Sigmoid colon (tissue), 6 donors: ENCODE measurements at regions not wholly inside any gene's neighbourhood (a gene's known extent, or its start where the extent isn't known, plus 50 kb on each side); places are given as distances from the start of the nearest gene placed in this dataset.

Source experiments
- DNase-seq: peaks from one replicate; pipeline ENCODE4 v3.0.0-alpha.2; 2019
- H3K27ac ChIP-seq, 4 donors: fragments of 200-600 bp; sonication (generic); one replicate each; pipeline ENCODE4 v1.5.1; 2016 to 2019; ENCODE audit warnings: mild to moderate bottlenecking in 1 of 4
- H3K27me3 ChIP-seq, 3 donors: fragments of 200-600 bp; sonication (generic); one replicate each; pipeline ENCODE4 v1.5.1; 2019; ENCODE audit warnings: mild to moderate bottlenecking in 1 of 3
- H3K36me3 ChIP-seq, 4 donors: fragments of 200-600 bp; sonication (generic); one replicate each; pipeline ENCODE4 v1.5.1; 2016 to 2019
- H3K4me1 ChIP-seq, 4 donors: fragments of 200-600 bp; sonication (generic); one replicate each; pipeline ENCODE4 v1.5.1; 2017 to 2019
- H3K4me3 ChIP-seq, 4 donors: fragments of 200-600 bp; sonication (generic); one replicate each; pipeline ENCODE4 v1.5.1; 2017 to 2019; ENCODE audit warnings: mild to moderate bottlenecking in 2 of 4, moderate library complexity in 1 of 4
- H3K9me3 ChIP-seq, 4 donors: fragments of 200-600 bp in 3 of 4; sonication (generic) in 3 of 4; one replicate each; pipeline versions ENCODE4 v1.5.1 to v1.6.1; 2013 to 2019
- EP300 ChIP-seq, 4 donors: sonication (generic); formaldehyde crosslinking; IDR thresholded peaks; one replicate each; pipeline ENCODE4 v1.6.1; 2017; ENCODE audit warnings: antibody characterized with exemption in 4 of 4
- POLR2A ChIP-seq, 2 donors: fragments of 450-650 bp; IDR thresholded peaks; one replicate each; pipeline ENCODE4 v1.6.1; 2016; ENCODE audit warnings: antibody characterized with exemption in 2 of 2, mild to moderate bottlenecking in 2 of 2, moderate library complexity in 2 of 2
- POLR2AphosphoS5 ChIP-seq, 4 donors: sonication (generic); formaldehyde crosslinking; IDR thresholded peaks; one replicate each; pipeline ENCODE4 v1.6.1; 2017; ENCODE audit warnings: antibody characterized with exemption in 4 of 4
- WGBS, 2 donors: extraction: QIAGEN DNeasy Blood & Tissue Kit; methylation state at CpG; one replicate each; pipeline ENCODE4 v1.1.7; 2013; 5-methylcytosine and 5-hydroxymethylcytosine counted together
- intact Hi-C: fragments of 100-400 bp; cut with DNase I; formaldehyde crosslinking; loops from one replicate; pipeline ENCODE4 v1.15.1; 2023
- TF ChIP-seq, protein P1 (sequence below), 4 experiments: fragments of 450-650 bp in 3 of 4; fragments of 200-600 bp in 1 of 4; IDR thresholded peaks; one replicate each; pipeline ENCODE4 v1.5.1; 2016 to 2019; ENCODE audit warnings: antibody characterized with exemption in 4 of 4, mild to moderate bottlenecking in 3 of 4, moderate library complexity in 2 of 4
- donor health status: healthy with polysubstance abuse.
- donor health status: healthy.

DNA sequence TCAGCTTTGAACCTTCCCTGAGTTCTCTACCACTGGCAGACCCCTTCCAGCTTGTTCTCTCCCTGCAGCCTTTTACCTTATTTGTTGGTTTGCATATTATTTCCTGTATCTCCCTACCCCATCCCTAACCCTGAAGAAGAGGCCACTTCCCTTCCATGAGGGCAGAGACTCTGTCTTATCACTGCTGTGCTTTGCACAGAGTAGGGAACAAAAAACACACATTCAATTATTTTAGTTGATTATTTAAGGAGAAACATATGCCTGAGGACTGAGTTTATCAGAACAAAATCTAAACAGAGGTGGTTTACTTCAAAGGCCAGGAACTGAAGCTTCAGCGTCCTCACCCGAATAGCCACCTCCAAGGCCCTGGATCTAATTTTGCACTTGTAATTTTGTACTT is 111.7 kb upstream of the RFLNA start:
- no peaks in the 10 kb centered on the region for H3K27me3 ChIP-seq
- DNase-seq = no peak
- H3K9me3 ChIP-seq = no peaks in the 10 kb centered on the region
- no peaks in the 10 kb centered on the region for H3K36me3 ChIP-seq
- intact Hi-C loops = no loop called here
- no peak overlapping the region for H3K4me3 ChIP-seq
- WGBS, 2 donors = 67 to 77% methylated on average over 2 of the region's 2 CpGs
- H3K4me1 ChIP-seq = peaks cover 0 to 4% (median under 1%) of the 10 kb centered on the region in 4 donors
- TF ChIP-seq, protein P1, sequence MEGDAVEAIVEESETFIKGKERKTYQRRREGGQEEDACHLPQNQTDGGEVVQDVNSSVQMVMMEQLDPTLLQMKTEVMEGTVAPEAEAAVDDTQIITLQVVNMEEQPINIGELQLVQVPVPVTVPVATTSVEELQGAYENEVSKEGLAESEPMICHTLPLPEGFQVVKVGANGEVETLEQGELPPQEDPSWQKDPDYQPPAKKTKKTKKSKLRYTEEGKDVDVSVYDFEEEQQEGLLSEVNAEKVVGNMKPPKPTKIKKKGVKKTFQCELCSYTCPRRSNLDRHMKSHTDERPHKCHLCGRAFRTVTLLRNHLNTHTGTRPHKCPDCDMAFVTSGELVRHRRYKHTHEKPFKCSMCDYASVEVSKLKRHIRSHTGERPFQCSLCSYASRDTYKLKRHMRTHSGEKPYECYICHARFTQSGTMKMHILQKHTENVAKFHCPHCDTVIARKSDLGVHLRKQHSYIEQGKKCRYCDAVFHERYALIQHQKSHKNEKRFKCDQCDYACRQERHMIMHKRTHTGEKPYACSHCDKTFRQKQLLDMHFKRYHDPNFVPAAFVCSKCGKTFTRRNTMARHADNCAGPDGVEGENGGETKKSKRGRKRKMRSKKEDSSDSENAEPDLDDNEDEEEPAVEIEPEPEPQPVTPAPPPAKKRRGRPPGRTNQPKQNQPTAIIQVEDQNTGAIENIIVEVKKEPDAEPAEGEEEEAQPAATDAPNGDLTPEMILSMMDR (IDR thresholded peaks at IDR 0.05) = no peak
- no peak for TF ChIP-seq EP300 (IDR thresholded peaks at IDR 0.05)
- TF ChIP-seq POLR2A (IDR thresholded peaks at IDR 0.05) = no peak
- TF ChIP-seq POLR2AphosphoS5 (IDR thresholded peaks at IDR 0.05) = no peak
- H3K27ac ChIP-seq = no peak overlapping the region

DNA sequence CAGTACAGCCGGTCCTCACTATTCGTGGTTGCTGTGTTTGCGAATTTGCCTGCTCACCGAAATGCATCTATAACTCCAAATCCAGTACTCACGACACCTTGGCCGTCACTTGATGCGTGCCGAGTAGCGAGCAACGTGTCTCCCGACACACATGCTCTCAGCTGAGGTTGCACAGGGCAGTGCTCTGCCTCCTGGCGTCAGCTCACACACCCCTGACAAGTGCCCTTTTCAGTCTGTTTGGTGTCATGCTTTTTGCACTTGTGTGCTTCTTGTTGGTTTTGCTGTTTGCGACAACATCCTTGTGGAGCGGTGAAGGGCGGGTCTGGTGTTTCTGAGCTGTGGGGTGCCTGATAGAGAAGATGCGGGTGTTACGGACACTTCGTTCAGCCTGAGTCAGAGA is 110.4 kb upstream of the RFLNA start:
- Histone ChIP-seq H3K36me3 (no peaks in the 10 kb centered on the region), H3K27me3 (no peaks in the 10 kb centered on the region), H3K4me3 (no peak overlapping the region), H3K27ac (no peak overlapping the region), H3K4me1 (peaks cover 0 to 13% (median 6%) of the 10 kb centered on the region in 4 donors), H3K9me3 (no peaks in the 10 kb centered on the region)
- TF ChIP-seq, protein P1 (IDR thresholded peaks at IDR 0.05) = no peak
- TF ChIP-seq POLR2AphosphoS5 (IDR thresholded peaks at IDR 0.05) = no peak
- no peak for TF ChIP-seq EP300 (IDR thresholded peaks at IDR 0.05)
- TF ChIP-seq POLR2A (IDR thresholded peaks at IDR 0.05) = no peak
- 92 to 94% methylated on average over 18 of the region's 18 CpGs for WGBS, 2 donors
- DNase-seq = no peak
- intact Hi-C loops = no loop called here

DNA sequence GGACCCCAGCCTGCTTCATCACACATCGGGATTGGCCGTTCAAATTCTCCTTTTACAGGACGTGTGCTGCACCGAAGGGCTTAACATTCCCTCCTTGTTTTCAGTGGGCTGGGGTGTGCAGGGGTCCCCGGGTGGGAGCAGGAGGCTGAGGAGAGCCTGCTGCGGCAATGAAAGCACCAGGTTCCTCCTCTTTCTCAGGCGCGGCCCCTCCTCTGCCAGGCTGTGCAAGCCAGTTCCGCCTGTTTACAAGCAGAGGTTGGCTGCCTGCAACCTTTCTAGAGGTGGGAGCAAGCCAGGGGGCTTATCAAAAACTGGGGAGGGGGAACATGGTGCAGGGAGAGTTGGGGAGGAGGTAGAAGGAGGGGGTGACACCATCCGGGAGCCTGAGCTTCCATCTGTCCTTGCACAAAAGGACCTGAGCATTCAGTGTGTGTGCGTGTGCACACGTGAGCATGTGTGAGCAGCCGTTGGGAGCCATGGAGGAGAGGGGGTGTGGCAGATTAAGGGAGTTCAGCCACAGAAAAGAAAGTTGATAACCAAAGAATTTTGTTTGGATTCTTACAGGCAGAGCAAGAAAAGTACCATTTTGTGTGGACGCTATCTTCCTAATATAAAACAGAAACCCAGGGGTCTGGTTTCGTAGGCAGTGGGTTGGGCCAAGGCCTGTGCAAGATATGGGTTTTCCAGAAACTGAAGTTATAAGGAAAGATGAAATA is 108.8 kb upstream of the RFLNA start:
- Histone ChIP-seq H3K4me3 (no peak overlapping the region), H3K4me1 (peaks cover 0 to 13% (median 6%) of the 10 kb centered on the region in 4 donors), H3K9me3 (no peaks in the 10 kb centered on the region), H3K27ac (no peak overlapping the region), H3K27me3 (no peaks in the 10 kb centered on the region), H3K36me3 (no peaks in the 10 kb centered on the region)
- 83 to 88% methylated on average over 15 of the region's 15 CpGs for WGBS, 2 donors
- intact Hi-C loops = no loop called here
- TF ChIP-seq, protein P1 (IDR thresholded peaks at IDR 0.05) = no peak
- TF ChIP-seq EP300 (IDR thresholded peaks at IDR 0.05) (no peak), POLR2AphosphoS5 (IDR thresholded peaks at IDR 0.05) (no peak), POLR2A (IDR thresholded peaks at IDR 0.05) (no peak)
- no peak for DNase-seq

DNA sequence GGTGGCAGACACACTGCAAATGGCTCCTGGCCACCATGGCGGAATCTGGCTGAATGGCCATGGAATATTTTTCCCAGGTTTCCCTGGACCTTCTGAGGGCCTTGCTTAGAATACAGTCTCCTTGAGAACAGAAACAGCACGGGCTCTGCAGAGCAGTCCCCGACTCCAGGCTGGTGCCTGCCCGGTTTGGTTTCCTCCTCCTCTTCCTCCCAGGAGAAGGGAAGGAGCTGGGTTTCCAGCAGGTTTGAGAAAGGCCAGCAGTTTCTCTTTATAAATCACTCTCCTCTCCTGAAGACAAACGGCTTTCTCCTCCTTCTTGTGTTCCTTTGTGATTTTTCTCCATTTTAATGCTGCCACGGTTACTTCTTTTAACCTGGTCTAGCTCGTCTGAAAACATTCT is 106.8 kb upstream of the RFLNA start:
- Histone ChIP-seq H3K4me1 (peaks cover 0 to 13% (median 6%) of the 10 kb centered on the region in 4 donors), H3K9me3 (no peaks in the 10 kb centered on the region), H3K4me3 (no peak overlapping the region), H3K27me3 (no peaks in the 10 kb centered on the region), H3K36me3 (no peaks in the 10 kb centered on the region), H3K27ac (no peak overlapping the region)
- intact Hi-C loops = no loop called here
- 81% methylated on average over 7 of the region's 7 CpGs for WGBS, 2 donors
- DNase-seq = no peak
- TF ChIP-seq POLR2A (IDR thresholded peaks at IDR 0.05) = no peak
- TF ChIP-seq, protein P1 (IDR thresholded peaks at IDR 0.05) = no peak
- TF ChIP-seq POLR2AphosphoS5 (IDR thresholded peaks at IDR 0.05) = no peak
- no peak for TF ChIP-seq EP300 (IDR thresholded peaks at IDR 0.05)
